ENCODE measurements at regions not wholly inside any gene's neighbourhood (a gene's known extent, or its start where the extent isn't known, plus 50 kb on each side); places are given as distances from the start of the nearest gene placed in this dataset.

GRCh38 chr20:12592756-12593155, 416.0 kb upstream of the SPTLC3 start:
- TF ChIP-seq CTCF (IDR thresholded peaks at IDR 0.05): no peak
- no peak for TF ChIP-seq POLR2A (IDR thresholded peaks at IDR 0.05)

Measured in lower leg skin (tissue), 3 donors.